ENCODE measurements at regions not wholly inside any gene's neighbourhood (a gene's known extent, or its start where the extent isn't known, plus 50 kb on each side); places are given as distances from the start of the nearest gene placed in this dataset.
"Not testable (repeated sequence)": the region's sequence is repeated elsewhere in the genome, so short reads cannot be mapped to it uniquely, and the experiment has no call there.

GRCh38 chr2:40676134-40676790, 224.4 kb upstream of the SLC8A1 start:
- TF ChIP-seq, protein P1, sequence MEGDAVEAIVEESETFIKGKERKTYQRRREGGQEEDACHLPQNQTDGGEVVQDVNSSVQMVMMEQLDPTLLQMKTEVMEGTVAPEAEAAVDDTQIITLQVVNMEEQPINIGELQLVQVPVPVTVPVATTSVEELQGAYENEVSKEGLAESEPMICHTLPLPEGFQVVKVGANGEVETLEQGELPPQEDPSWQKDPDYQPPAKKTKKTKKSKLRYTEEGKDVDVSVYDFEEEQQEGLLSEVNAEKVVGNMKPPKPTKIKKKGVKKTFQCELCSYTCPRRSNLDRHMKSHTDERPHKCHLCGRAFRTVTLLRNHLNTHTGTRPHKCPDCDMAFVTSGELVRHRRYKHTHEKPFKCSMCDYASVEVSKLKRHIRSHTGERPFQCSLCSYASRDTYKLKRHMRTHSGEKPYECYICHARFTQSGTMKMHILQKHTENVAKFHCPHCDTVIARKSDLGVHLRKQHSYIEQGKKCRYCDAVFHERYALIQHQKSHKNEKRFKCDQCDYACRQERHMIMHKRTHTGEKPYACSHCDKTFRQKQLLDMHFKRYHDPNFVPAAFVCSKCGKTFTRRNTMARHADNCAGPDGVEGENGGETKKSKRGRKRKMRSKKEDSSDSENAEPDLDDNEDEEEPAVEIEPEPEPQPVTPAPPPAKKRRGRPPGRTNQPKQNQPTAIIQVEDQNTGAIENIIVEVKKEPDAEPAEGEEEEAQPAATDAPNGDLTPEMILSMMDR (IDR thresholded peaks at IDR 0.05) = not testable (repeated sequence)
- not testable (repeated sequence) for TF ChIP-seq EZH2phosphoT487 (IDR thresholded peaks at IDR 0.05)

Data from neural progenitor cell (in vitro differentiated cells).